ENCODE measurements at regions not wholly inside any gene's neighbourhood (a gene's known extent, or its start where the extent isn't known, plus 50 kb on each side); places are given as distances from the start of the nearest gene placed in this dataset.

DNA sequence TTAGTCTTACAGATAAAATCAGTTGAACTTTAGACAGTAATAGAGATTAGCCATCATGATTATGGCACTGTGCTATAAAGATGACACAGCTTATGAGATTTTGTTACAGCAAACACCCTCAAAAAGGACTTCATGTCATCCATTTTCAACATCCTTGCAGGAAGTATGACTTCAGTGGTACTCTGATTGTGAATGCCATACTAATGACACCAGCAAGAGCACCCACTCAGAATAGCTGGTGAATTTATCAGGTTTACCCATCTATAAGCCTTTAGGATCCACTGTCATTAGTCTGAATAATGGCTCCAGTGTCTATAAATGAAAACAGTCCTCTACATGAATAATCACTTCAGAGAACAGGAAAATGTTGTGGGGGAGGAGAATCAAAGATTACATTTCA lies 615.2 kb downstream of the RPS29 start:
- DNase-seq = no peak

DNA sequence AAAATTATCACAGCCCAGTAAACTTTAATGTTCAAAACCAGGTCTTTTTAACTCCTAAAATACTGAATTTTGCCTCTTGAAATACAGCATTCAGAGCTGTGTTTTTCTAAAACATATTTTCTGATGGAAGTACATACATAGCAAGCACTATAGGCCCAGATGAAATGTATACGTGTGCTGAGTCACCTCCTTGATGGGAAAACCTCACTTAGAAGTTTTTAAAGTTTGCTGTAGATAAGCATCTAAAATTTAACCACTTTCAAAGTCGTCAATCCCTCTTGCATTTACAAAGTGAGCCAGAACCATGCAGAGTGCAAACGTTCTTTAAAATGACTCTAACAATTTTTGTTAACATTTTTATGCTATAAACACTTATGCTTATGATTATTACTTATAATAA lies 618.8 kb downstream of the RPS29 start:
- DNase-seq = no peak

DNA sequence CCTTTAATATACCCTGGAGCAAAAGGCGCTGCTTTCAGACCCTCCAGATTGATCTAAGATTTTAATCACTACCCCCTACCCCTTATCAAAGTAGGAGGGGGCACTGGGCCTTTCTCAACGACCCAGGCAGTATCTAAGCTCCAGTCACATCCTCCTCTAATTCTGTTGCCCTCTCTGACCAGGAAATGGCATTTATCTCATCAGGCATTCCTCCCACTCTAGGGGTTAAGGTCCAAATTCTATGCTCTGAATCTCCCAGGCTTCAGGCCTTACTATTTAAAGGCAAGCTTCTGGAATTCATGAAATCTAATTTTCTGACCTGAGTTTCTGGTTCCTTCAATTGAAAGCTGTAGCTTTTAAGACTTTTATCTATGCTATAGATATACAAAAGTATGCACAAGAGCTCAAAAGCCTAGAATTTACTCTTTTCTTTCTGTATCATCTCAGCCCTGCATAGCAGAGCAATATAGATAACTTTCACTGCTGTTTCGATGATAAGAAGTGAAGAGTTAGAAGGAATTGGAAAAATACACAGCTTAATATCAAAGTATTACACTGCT lies 622.9 kb downstream of the RPS29 start:
- DNase-seq = no peak

DNA sequence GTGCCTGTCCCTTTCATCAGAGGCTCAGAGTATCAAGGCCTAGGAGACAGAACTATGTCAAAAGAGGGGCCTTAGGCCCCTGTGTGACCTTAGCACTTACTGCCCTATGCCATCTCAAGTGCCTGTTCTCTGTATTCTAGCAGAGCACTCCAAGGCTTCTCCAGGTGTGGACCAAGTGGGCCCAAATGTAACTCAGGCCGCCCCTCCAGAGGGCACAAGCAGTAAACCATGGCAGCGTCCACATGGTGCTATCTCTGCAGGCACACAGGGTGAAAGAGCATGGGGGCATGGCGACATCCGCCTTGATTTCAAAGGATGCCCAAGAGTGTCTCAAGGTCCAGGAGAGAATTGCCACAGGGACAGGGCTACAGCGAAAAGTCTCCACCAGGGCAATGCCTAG lies 628.7 kb downstream of the RPS29 start:
- DNase-seq = no peak

DNA sequence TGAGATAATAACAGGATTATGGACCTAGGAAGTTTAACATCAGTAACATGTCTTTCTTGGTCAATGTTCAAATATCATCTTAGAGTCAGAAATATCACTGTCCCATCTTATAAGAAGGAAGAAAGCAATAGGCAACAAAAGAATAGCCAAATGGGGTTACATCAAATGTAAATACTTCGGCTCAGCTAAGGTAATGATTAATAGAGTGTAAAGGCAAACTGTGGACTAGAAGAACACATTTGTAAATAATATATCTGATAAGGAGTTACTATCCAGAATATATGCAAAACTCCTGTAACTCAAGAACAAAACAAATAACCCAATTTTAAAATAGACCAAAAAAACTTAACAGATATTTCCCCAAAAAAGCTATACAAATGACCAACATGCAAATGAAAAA lies 630.3 kb downstream of the RPS29 start:
- no peak for DNase-seq

DNA sequence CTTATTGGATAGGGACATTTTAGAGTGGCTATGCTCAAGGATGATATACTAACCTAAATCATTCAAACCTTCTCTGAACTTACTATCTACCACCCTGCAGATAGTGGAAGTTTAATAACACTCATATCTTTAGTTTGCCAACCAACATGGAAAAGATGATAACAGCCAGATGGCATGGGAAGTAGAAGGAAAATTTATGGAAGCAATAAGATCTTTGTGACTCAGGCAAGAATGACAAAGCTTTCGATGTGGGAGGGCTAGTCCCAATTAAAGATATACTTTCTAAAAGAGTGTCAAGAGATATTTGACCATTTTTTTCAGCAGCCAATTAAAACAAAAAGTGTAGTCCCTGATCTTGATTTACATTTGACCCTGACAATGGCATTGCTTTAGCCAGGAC lies 631.7 kb downstream of the RPS29 start:
- no peak for DNase-seq

DNA sequence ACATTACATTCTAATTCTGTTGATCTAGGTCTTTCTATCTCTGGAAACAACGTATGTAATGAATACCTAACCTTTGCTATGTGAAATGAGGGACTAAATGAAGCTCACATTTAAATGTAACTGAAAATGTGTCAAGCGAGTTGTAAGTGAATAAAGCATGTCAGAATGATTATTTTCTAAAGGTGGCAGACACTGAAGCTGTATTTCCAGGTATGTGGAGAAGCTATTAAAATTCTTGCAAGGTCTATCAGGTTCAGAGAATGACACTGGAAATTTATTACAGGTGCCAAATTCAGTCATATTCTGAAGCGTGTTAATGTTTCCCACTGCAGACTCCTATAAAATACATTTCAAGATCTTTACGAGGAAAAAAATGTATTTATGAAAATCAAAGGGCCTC lies 641.4 kb downstream of the RPS29 start:
- no peak for DNase-seq

DNA sequence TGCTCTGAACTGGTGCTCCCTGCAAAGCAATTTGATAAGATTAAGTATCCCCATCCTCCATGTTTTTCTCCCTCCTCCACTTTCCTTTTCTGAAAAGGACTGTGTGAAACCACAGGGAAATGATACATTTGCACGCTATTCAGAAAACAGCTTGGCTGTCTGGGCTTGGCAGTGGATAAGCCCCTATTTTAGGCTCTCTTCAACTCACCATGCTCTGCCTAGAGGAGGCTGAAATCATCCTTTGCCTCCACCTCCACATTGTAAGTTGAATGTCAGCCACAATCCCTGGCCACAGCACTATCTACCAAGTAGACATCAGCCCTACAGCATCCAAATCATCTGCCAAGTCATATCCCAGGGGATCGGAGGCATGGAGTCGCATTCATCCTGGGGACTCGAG lies 642.3 kb downstream of the RPS29 start:
- DNase-seq = no peak

DNA sequence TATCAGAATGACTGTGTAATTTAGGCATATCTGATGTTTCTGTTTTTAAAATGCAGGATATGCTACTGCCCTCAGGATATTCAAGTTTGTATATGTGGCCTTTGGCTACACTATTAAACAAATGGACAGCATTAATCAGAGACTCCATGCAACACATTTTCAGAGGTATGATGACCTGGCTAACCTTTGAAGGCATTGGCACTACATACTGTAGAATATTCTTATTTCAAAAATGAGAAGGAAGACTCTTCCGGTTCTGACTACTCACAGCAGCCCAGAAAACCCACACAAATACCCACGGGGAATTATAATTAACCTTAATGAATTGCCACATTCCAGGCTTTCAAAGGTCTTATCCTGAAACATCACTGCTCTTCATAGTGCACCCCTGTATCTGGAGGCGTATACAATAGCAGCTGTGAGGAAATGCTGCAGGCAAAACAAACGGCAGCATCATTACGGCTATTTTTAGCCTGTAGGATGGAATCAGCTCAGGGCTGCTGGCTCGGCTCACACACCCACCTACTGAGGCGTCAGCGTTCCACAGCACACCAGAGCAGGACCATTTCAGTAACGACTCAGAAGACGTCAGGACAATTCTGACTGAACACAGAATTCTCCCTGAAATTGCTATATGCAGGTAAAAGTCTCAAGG lies 648.5 kb downstream of the RPS29 start:
- DNase-seq = no peak

DNA sequence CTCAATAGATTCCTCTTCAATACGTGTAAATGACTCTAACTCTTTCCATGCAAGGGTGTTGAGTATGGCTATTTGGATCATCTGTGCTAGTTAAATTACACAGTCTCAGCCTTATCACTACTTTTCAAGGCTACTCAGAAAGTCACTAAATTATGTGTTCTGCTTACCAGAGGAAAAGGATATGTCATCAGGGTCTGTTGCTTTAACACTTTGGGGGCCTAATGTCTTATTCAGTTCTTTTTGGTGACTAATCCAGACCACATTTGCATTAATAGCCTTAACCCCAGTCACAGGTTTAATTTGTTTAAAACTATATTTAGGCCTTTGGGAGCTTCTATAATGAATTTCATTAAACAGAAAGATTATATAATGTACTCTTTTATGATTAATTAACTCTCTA lies 649.3 kb downstream of the RPS29 start:
- DNase-seq = no peak

DNA sequence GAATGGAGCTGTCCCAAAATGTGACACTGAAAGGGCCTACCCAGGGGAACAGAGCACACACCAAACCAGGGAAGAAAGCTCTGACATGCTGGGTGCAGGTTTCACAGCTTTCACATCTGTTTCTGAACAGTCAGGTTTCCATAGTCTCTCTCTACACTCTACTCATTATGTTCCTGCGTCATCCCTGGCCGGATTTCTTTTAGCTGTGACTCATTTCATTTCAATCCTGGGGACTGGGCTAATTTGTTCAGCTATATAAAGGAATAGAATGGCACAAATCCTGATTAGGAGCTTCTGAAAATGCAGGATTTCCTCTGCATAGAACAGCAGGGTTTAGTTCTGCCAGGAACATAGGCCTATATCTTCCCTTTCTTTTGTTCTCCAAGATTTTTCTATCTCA lies 649.8 kb downstream of the RPS29 start:
- DNase-seq = no peak

DNA sequence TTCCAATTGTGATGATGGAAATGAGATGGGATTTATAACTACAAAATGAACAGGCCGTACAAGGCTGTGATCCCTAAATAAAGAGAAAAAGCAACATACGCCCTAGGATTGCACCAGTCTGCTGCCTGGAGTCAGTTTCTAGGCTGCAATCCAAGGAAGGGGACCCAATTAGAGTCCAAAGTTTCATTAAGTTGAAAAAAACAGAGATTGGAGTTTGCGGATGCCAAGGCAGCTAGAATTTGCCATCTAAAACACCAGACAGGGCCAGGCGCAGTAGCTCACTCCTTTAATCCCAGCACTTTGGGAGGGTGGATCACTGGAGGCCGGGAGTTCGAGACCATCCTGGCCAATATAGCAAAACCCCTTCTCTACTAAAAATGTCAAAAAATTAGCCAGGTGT lies 661.0 kb downstream of the RPS29 start:
- no peak for DNase-seq

DNA sequence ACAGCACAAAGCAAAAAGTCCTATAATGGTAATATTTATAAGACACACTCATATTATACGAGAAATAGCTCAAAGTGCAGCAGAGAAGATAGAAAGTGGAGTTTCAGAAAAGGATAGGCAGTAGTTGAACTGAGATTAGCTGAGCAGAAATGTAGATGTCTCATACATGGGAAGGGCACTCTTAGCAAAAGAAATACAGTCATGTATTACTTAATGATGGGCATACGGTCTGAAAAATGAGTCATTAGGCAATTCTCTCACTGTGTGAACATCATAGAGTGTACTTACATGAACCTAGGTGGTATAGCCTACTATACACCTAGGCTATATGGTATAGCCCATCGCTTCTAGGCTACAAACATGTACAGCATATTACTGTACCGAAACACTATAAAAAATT lies 671.3 kb downstream of the RPS29 start:
- DNase-seq = no peak

DNA sequence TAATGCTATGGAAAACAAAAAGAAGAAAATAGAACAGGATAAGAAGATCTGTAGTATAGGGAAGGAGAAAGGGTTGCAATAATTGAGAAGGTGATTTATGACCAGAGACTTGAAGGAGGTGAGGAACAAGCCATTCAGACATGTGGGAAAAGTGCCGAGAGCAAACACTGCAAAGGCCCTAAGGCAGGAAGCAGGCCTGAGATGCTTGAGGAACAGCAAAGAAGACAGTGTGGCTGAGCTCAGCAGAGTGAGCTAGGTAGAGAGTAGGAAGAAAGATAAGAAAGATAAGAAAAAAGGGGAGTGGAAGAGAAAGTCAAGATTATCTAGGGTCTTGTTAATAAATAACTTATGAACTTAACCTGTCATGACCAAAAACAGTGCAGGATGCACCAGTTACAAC lies 671.8 kb downstream of the RPS29 start:
- DNase-seq = no peak

DNA sequence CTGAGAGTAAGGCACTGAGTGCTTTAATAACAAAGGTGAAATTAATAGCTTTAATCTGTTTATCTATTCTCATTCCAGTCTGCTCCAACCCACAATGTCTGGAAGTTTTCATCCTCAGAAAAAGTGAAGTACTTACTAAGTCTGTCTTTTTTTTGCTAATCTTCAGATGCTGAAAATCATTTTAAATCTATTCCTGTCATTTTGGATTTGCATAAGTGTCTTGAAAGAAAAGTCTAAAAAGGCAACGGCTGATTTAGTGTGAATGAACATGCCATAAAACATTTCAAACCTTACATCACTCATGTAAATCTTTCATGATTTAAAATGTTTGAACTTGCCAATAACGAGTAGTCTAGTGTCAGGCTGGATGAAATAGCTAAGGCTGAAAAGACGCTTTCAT lies 685.6 kb downstream of the RPS29 start:
- no peak for DNase-seq

DNA sequence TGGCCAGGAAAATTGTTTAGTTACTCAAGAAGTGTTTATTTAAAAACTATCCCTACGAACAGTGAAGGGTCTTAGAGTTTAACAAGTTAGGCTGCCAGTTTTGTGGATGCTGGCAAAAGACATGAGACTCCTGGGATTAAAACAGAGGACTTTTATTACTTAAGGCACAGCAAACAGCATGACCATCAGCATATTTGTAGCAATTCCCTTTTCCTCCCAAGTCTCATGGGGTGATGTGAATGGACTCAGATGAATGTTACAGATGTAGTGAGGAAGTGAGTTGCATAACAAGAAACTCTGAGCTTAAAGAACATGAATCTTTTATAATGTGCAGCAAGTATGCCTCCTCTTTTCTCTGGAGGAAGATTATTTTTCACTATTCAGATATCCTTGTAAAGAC lies 695.8 kb downstream of the RPS29 start:
- DNase-seq = no peak

DNA sequence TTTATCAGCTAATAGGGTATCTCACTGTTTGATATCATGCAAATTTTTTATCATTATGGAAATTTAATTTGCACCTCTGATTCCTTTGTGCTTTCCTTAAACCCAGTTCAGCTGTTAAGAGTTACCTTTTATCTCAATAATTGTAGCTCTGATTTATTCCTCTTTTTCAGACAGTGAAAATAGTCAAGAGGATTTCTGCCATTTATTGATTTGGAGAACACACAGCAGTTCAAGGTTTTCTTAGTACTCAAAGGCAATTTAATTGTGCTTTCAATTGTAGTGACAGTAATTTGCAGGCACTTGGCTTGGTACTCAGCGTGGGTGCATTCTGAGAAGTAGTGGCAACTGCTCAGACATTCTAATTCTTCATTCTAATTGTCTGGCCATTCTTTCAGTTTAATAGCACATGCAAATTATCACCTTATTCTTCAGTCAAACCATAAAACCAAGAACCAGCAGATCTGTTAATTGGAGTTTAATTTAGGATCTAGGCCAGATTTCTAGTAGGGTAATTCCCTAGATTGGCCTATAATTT lies 709.3 kb downstream of the RPS29 start:
- no peak for DNase-seq

DNA sequence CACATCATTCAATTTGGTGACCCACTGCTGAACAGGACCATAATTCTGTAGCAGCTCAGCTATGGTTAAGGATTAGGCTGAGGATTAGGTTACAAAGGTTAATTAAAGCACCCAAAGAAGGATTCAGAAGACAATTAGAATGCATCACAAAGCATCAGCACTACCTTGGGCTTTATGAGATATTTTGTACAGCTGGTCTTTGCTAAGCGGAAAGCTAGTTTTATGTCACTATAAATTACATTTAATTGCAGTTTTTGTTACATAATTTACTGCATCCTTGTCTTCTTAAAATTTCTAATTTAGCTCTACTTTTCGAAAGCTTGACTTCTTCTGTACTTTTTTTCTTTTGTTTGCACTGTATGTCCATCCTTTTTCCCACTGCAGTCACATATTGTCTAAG lies 711.5 kb downstream of the RPS29 start:
- no peak for DNase-seq

DNA sequence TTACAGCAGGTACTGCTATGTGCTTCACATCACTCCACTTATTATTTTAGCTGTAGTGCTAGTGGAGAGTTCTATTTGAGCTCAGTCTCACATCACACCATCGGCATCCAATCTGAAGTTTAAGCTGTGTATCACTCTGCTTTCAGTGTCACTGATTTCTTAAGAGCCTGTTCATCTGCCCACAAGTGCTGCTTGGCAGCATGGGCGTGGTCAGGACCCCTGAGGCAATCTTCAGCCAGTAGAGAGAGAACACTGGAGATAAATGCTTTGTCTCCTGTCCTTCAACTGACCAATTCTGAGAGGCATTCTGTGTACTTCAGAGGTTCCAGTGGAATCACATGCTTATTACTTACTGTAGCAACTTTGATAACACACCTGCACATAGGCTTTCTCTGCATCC lies 728.8 kb downstream of the RPS29 start:
- no peak for DNase-seq

DNA sequence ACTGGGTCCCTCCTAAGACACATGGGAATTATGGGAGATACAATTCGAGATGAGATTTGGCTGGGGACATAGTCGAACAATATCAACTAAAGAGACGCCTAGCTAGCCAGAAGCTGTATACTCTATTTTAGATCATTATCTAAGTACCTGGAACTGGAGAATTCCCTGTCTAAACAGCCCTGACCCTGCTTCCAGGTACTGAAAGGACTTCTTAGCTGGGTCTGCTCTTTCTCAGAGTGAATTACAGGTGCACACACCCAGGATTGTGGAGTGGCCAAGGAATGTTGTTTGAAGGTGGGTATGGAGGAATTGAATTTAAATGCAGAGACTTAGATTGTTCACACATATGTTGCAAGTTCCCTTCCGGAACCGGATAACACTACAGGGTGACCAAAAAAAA lies 733.0 kb downstream of the RPS29 start:
- no peak for DNase-seq

DNA sequence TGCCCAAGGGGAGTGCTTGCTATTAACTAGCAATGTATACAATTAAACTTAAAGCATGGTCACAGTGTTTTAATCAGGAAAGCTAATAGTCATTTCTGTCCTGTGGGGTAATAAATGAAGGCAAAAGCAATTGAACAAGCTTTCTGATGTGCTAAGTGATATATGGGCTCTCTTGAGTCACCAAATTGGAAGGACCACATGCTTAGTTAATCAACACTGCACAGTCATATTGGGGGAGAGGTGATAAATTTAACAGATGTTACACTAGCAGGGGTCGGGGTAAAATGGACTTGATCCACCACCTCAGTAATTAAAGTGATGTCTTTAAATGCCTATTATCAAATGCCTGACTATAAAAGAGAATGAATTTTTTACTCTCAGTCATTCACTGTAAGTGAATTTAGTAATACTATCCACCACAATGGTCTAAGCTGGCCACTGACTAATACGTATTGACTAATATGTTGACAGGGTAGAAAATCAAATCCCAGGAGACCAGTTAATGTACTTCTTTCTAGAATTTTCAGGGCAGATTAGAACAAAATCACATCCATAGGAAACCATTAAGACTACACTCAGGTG lies 736.3 kb downstream of the RPS29 start:
- no peak for DNase-seq

DNA sequence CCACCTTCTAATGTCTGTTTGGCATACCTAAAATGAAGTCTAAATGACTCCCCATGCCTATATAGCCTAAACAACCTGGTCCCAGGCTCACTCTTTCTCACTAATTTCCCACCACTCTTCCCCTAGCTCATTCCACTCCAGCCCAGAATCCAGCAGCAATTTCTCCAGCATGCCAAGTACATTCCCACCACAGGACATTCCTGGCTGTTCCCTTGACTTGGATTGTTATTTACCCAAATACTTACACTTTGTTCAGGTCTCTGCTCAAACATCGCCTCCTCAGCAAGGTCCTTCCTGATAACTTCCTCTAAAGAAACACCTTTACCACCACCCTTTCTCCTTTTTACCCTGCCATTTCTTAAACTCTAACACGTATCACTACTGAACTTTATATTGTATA lies 743.4 kb downstream of the RPS29 start:
- DNase-seq = no peak

DNA sequence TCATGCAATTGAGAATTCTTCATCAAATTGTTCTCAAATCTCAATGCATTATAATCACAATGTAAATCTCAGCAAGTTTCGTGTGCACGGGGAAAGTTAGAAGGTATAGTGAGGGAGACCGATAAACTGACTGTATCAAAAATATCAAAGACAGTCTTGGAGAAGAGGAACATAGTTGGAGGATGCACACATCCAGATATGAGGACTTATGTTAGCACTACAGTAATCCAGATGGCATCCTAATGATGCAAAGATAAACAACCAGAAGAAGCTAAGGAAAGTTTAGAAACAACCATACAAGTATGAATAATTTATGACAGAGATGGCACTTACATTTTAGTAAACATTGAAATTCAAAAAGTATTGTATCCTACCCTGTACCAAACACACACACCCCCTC lies 760.1 kb downstream of the RPS29 start:
- DNase-seq = no peak

DNA sequence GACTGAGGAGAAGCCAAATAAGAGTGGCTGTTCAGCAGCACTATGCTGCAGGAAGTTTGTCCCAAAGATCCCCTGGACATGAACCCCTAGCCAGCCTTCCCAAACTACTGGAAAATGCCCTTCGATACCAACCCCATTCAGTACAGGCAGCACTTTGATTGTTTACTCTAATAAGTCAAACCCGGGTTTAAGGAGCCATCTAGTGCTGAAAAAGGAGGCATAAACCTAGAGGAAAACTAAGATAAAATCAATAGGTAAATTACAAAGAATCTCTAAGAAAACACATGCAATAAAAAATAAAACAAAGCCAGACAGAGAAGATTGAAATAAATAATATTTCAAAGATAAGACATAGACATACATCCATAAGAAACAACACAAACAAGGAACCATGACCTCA lies 771.6 kb downstream of the RPS29 start:
- DNase-seq = no peak

DNA sequence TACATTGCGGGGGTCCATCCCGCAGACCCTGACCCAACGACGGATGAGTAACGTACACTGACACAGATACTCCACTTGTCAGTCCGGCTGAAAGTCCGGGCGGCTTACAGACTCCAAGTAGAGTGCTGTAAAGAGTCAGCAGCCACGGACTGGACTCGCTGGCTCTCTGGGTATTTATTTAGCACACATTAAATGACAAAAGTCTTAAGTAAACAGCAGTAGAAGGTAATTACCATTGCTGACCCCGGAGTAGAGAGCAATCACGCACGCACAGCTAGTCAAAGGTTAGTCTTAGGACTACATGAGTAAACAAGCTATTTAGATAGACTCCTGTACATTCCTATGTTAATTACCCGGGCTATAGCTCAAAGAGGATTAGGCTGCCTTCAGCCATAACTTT lies 780.9 kb downstream of the RPS29 start:
- no peak for DNase-seq

Measured in NCI-H1092 (cell line).